NCI-H1417 treated with DMSO at 0.1 percent for 48 hours (cell line): ENCODE measurements at regions not wholly inside any gene's neighbourhood (a gene's known extent, or its start where the extent isn't known, plus 50 kb on each side); places are given as distances from the start of the nearest gene placed in this dataset.

Experiments
- DNase-seq: peaks from one replicate; lab custom pipeline; 2025; lab: John Stamatoyannopoulos, UW

DNA sequence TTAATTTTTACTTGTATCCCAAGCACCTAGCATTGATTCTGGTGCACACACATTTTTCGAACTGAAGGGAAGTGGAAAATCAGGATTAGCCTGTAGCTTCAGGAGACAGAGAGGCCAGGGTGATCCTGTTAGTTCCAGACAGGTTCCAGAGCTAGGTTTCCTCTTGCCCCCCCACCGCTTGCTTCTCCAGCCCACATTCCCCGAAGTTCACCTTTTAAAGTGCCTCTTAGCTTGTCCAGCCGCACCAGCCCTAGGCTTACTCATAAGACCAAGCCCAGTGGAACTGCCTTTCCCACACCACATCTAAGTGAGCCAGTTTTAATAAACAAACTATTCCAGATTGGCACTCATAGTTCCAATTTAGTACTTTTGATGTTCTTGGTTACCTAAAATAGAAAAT lies 898.6 kb upstream of the KLHL29 start:
- DNase-seq: no peak

- DNase-seq: no peak
These were observed 897.9 kb upstream of the KLHL29 start for GRCh38 chr2:22487036-22487435.

DNA sequence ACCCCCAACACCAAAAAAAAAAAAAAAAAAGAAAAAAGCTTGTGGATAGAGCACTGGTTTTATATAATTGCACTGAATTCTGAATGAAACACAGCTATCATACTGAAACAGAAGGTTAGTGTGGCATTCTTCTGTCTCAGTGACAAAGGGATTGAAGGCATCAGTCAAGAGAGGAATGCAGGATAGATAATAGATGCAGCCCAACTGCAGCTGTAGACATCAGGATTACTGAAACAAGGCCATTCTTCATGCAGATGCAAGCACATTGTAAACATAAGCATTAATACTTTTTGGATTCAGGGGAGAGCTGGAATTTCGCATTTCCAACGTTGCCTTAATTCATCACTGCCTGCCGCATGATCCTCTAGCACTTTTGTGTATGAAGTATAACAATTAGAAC lies 897.4 kb upstream of the KLHL29 start:
- no peak for DNase-seq

- no peak for DNase-seq
These were observed 893.5 kb upstream of the KLHL29 start for GRCh38 chr2:22491442-22491841.

GRCh38 chr2:22494156-22494555 lies 890.8 kb upstream of the KLHL29 start:
- no peak for DNase-seq

DNA sequence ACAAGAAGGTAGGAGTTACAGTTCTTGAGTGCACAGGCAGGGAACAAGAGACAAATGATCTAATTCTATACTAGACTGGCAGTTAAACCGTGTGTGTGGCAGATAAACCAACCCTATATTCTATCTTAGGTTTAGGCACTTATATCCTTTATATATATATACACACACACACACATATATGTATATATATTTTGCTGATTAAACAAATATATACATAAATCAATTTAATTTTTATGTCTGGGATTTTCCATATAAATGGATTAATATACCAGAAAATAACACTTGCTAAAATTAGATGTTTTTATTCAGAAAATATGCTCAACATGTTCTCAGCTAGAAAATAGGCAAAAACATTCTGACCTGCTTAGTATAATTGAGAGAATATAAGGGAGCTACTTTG lies 887.9 kb upstream of the KLHL29 start:
- DNase-seq: no peak

- no peak for DNase-seq
These were observed 887.2 kb upstream of the KLHL29 start for GRCh38 chr2:22497789-22498188.

GRCh38 chr2:22499082-22499839 lies 885.7 kb upstream of the KLHL29 start:
- DNase-seq: no peak

- no peak for DNase-seq
These were observed 884.4 kb upstream of the KLHL29 start for GRCh38 chr2:22500555-22500935.

GRCh38 chr2:22501851-22502250 lies 883.1 kb upstream of the KLHL29 start:
- no peak for DNase-seq

DNA sequence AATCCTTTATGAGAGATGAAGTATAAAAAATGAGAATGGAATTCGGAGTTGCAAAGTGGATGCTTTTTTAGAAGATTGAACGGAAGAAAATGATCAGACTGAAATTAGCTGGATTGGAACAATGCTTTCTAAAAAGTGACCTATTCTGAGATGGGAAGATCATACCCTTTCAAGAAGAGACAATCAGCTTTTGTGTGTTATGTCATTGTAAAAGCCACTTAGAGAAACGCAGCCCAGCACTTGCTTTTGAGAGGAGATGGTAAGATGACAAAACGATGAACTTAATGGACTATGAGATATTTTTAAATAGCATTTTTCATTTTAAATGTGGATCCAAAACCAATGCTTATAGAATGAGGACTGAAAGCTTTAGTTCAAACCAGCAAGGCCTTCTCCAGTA lies 871.4 kb upstream of the KLHL29 start:
- no peak for DNase-seq

- DNase-seq: no peak
These were observed 867.8 kb upstream of the KLHL29 start for GRCh38 chr2:22517141-22517540.

DNA sequence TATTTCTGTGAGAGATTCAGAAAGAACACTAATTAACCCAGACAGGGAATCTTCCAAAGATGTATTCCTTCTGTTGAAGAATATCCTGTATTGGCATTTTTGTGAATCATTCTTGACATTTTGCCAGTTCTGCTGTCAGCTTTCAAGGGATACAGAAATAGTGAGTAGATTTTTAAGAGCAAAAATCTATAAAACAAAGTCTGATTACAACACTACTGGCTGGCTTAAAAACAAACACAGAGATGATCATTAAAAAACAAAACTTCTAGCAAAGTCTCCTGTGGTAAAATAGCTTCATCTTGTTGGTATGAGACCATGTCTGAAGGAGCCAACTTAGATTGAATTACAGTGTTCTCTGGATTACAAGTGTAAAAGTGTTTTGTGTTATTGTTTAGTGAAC lies 866.3 kb upstream of the KLHL29 start:
- DNase-seq: no peak

- DNase-seq: no peak
These were observed 864.4 kb upstream of the KLHL29 start for GRCh38 chr2:22520369-22521288.

- no peak for DNase-seq
These were observed 863.4 kb upstream of the KLHL29 start for GRCh38 chr2:22521620-22522019.

GRCh38 chr2:22525681-22526080 lies 859.3 kb upstream of the KLHL29 start:
- no peak for DNase-seq

DNA sequence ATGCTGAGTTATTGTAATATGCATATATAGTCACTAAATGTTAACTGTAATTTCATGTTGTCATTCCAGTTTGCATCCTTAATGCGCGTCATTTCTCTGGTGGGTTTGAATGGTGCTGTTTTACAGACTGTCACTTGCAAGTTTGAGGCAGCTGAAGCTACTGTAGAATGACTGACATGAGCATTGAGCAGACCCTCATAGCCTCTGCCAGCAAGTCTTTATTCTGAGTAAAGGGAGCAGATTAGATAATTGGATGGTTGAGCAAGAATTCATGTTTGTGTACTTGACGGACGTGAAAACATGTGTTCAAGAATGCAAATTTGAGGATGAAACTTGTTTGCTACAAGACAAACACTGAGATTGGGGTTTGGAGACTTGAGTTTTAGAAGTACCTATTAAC lies 854.8 kb upstream of the KLHL29 start:
- DNase-seq: no peak

DNA sequence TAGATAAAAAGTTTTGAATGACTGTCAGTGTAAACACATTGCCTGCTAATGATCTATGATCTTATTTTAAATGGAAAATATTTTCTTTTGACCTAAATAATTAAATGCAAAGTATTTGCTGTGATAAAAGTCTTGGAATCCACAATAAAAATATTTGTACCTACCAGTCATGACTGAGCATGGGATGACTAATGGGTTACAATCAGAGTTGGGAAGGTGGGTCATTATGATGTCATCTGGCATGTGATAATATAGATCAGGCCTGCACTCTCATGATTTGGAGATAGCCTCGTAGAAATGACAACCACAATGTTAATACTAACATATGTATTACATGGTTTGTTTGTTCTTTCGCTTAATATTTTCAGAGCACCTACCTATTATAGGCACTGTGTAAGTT lies 848.8 kb upstream of the KLHL29 start:
- no peak for DNase-seq

DNA sequence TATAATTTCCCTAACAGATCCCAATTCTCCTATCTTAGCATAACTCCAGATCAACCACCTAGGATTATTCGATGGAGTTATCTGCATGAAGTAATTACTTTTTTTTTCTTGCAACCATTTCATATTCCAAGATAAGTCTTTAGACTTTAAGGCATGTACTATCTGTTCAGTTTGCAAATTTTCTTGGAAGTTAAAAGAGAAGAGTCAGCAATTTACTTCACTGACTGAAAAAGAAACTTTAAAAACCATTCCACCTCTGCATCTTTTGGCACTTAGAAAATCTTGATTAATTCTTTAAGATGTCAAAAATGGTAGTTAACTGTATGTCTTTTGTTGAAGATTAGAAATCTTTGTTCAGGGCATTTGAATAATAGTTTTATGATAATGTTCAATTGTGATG lies 830.5 kb upstream of the KLHL29 start:
- no peak for DNase-seq

DNA sequence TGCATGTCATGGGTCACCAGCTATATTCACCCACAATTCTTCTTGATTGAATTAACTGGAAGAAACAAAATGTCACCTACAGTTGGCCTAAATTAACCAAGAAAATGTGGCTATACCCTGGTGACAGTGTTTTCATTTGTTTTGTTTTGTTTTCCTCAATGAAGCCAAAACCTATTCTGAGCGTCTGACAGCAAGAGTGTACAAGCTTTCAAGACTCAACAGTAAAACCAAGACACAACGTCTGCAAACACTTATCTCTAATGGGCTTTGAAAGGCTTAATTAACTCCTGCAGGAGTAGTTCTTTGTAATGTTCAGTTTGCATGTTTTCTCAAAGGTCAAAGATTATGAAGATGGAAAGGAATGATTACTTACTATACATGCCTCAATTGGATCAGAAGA lies 827.6 kb upstream of the KLHL29 start:
- no peak for DNase-seq

- no peak for DNase-seq
These were observed 825.0 kb upstream of the KLHL29 start for GRCh38 chr2:22560021-22560420.

DNA sequence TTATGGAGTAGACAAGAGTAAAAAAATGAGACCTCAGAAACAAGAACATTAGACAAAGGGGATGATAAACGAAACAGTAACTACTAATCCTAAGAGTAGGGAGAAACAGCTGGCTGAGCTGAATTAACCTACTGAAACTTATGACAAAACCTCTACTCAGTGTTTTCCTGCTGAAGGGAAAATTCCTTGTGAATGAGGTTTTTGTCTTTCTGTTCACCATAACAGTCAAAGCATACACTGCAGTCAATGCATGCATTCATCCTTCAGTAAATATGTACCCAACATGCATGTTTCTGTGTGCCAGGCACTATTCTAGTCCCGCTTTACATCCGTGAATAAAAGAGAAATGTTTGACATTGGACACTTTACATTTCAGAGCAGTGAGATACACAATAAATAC lies 805.6 kb upstream of the KLHL29 start:
- DNase-seq: no peak

DNA sequence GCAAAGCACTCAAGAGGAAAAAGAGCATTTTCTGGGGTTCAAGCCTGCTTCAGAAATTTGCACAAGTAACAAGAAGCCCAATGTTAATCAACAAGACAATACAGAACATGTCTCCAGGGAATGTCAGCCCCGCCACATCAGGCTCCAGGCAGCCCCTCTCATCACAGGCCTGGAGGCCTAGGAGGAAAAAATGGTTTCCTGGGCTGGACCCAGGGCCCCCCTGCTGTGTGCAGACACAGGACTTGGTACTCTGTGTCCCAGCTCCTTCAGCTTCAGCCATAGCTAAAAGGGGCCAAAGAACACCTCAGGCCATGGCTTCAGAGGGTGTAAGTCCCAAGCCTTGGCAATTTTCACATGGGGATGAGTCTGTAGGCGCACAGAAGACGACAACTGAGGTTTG lies 802.9 kb upstream of the KLHL29 start:
- no peak for DNase-seq
